HL-60 (cell line): ENCODE measurements at regions not wholly inside any gene's neighbourhood (a gene's known extent, or its start where the extent isn't known, plus 50 kb on each side); places are given as distances from the start of the nearest gene placed in this dataset.

Source experiments
- POLR2AphosphoS5 ChIP-seq: IDR thresholded peaks from 2 replicates; pipeline ENCODE4 v1.6.1; 2012; ENCODE audit warnings: low read depth
- TF ChIP-seq, protein P1 (sequence below): IDR thresholded peaks from one replicate; pipeline ENCODE4 v1.5.1; 2011; ENCODE audit warnings: low read length, control low read depth, inconsistent platforms; ENCODE audit not compliant: insufficient read depth
- TF ChIP-seq, protein P2 (sequence below): IDR thresholded peaks from 2 replicates; pipeline ENCODE4 v1.6.1; 2012; ENCODE audit warnings: low read depth; ENCODE audit not compliant: insufficient replicate concordance

DNA sequence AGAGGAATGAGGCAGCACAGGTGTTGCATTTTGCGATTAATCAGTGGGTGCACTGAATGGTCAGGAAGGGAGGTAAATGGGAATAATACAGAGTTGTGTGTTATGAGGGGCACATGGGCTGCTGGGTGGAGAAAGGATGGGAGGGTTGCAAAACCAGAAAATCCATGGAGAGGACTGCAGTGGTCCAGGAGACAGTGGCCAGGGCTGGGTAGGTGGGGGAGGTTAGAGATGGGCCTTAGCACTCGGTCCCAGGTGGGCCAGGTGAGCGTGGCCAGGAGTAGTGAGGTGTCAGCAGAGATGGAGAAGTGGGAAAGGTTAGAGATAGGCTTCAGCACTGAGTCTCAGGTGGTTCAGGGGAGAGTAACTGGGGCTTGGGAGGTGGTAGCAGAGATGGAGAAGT, 399.1 kb upstream of the LARGE1 start:
- TF ChIP-seq, protein P1, sequence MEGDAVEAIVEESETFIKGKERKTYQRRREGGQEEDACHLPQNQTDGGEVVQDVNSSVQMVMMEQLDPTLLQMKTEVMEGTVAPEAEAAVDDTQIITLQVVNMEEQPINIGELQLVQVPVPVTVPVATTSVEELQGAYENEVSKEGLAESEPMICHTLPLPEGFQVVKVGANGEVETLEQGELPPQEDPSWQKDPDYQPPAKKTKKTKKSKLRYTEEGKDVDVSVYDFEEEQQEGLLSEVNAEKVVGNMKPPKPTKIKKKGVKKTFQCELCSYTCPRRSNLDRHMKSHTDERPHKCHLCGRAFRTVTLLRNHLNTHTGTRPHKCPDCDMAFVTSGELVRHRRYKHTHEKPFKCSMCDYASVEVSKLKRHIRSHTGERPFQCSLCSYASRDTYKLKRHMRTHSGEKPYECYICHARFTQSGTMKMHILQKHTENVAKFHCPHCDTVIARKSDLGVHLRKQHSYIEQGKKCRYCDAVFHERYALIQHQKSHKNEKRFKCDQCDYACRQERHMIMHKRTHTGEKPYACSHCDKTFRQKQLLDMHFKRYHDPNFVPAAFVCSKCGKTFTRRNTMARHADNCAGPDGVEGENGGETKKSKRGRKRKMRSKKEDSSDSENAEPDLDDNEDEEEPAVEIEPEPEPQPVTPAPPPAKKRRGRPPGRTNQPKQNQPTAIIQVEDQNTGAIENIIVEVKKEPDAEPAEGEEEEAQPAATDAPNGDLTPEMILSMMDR = no peak
- TF ChIP-seq, protein P2, sequence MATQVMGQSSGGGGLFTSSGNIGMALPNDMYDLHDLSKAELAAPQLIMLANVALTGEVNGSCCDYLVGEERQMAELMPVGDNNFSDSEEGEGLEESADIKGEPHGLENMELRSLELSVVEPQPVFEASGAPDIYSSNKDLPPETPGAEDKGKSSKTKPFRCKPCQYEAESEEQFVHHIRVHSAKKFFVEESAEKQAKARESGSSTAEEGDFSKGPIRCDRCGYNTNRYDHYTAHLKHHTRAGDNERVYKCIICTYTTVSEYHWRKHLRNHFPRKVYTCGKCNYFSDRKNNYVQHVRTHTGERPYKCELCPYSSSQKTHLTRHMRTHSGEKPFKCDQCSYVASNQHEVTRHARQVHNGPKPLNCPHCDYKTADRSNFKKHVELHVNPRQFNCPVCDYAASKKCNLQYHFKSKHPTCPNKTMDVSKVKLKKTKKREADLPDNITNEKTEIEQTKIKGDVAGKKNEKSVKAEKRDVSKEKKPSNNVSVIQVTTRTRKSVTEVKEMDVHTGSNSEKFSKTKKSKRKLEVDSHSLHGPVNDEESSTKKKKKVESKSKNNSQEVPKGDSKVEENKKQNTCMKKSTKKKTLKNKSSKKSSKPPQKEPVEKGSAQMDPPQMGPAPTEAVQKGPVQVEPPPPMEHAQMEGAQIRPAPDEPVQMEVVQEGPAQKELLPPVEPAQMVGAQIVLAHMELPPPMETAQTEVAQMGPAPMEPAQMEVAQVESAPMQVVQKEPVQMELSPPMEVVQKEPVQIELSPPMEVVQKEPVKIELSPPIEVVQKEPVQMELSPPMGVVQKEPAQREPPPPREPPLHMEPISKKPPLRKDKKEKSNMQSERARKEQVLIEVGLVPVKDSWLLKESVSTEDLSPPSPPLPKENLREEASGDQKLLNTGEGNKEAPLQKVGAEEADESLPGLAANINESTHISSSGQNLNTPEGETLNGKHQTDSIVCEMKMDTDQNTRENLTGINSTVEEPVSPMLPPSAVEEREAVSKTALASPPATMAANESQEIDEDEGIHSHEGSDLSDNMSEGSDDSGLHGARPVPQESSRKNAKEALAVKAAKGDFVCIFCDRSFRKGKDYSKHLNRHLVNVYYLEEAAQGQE = no peak
- TF ChIP-seq POLR2AphosphoS5 = no peak
